ENCODE measurements at regions not wholly inside any gene's neighbourhood (a gene's known extent, or its start where the extent isn't known, plus 50 kb on each side); places are given as distances from the start of the nearest gene placed in this dataset.

DNA sequence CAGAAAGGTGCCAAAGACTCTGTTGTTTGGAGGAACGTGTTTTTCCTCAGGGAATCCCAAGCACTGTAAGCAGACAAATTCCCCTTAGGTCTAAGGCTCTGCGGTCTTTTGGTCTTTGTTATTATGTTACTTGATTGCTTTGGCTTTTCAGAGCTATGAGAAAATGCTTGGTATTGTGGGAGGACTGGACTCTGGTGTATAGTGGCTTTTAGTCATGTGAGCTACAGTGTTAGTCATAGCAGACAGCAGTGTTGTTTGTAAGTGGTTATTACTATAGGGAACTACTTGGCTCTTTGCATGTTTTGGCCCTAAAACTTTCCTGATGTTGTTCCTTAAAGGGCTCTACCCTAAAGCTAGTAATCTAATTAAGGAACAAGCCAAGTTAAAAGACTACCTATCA is 956.2 kb upstream of the LRATD1 start:
- H4K20me1 ChIP-seq (replicated peaks; ENCODE audit: control insufficient read depth, insufficient read depth, low read length), result no peaks in the 10 kb centered on the region
- H2AFZ ChIP-seq (ENCODE audit: low read depth, low read length), result no peak overlapping the region
- CTCF ChIA-PET (ENCODE audit: low intra/inter-chr PET ratio), result no interaction called here
- no peaks in the 10 kb centered on the region for H3K79me2 ChIP-seq (ENCODE audit: control insufficient read depth, insufficient read depth, low read length)
- BruUV-seq (replicated peaks), result no TSS peak
- no peak overlapping the region for H3K4me2 ChIP-seq (ENCODE audit: insufficient read depth, low read length)
- no peak for ATAC-seq
- 0% methylated on average over 2 of the region's 2 CpGs for whole genome bisulfite sequencing (ENCODE audit: insufficient coverage, low coverage, missing lambda C conversion rate)
- no peaks in the 10 kb centered on the region for H3K27me3 ChIP-seq (ENCODE audit: control insufficient read depth in 2 of 2, insufficient read depth in 2 of 2, low read length in 2 of 2)
- no peak overlapping the region for H3K9ac ChIP-seq (ENCODE audit: insufficient read depth in 1 of 2, low read depth in 2 of 2, low read length in 2 of 2)
- H3K4me1 ChIP-seq (replicated peaks in 1 of 2; ENCODE audit: control insufficient read depth in 2 of 2, insufficient read depth in 2 of 2, low read length in 2 of 2), result no peaks in the 10 kb centered on the region
- peaks cover 3% of the 10 kb centered on the region; the same call in 1 of the 2 replicates for H3K9me3 ChIP-seq (replicated peaks; ENCODE audit: control insufficient read depth, insufficient read depth, low read depth, low read length)
- FAIRE-seq, result no peak
- no peaks in the 10 kb centered on the region for H3K36me3 ChIP-seq (ENCODE audit: control insufficient read depth, insufficient read depth, low read length)
- in situ Hi-C loops (cut with MboI), result no loop called here
- intact Hi-C loops (cut with micrococcal nuclease), result no loop called here
- POLR2A ChIA-PET, result no interaction called here
- H3K4me3 ChIP-seq, result no peak overlapping the region
- no peak for DNase-seq (ENCODE audit: extremely low read depth in 1 of 4, low spot score in 3 of 4)
- no peaks in the 10 kb centered on the region for H3K9me1 ChIP-seq (ENCODE audit: control insufficient read depth, insufficient read depth, low read length)
- no peak overlapping the region for H3K27ac ChIP-seq (ENCODE audit: extremely low read depth, low read depth, low read length)
- TF ChIP-seq, protein P1, sequence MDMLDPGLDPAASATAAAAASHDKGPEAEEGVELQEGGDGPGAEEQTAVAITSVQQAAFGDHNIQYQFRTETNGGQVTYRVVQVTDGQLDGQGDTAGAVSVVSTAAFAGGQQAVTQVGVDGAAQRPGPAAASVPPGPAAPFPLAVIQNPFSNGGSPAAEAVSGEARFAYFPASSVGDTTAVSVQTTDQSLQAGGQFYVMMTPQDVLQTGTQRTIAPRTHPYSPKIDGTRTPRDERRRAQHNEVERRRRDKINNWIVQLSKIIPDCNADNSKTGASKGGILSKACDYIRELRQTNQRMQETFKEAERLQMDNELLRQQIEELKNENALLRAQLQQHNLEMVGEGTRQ (CRISPR knock-in tag; IDR thresholded peaks at IDR 0.05), result no peak
- no peak for TF ChIP-seq ZFP1 (CRISPR knock-in tag; IDR thresholded peaks at IDR 0.05)
- no peak for TF ChIP-seq ZBED1 (IDR thresholded peaks at IDR 0.05)
- no peak for TF ChIP-seq PCBP2 (IDR thresholded peaks at IDR 0.05; ENCODE audit: low read depth, low read length, poor library complexity, severe bottlenecking)
- TF ChIP-seq FOXP1 (CRISPR knock-in tag; IDR thresholded peaks at IDR 0.05), result no peak
- TF ChIP-seq, protein P2, sequence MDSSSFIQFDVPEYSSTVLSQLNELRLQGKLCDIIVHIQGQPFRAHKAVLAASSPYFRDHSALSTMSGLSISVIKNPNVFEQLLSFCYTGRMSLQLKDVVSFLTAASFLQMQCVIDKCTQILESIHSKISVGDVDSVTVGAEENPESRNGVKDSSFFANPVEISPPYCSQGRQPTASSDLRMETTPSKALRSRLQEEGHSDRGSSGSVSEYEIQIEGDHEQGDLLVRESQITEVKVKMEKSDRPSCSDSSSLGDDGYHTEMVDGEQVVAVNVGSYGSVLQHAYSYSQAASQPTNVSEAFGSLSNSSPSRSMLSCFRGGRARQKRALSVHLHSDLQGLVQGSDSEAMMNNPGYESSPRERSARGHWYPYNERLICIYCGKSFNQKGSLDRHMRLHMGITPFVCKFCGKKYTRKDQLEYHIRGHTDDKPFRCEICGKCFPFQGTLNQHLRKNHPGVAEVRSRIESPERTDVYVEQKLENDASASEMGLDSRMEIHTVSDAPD (CRISPR knock-in tag; IDR thresholded peaks at IDR 0.05), result no peak
- TF ChIP-seq TAF7 (tag; IDR thresholded peaks at IDR 0.05), result no peak
- TF ChIP-seq SRSF1 (IDR thresholded peaks at IDR 0.05; ENCODE audit: low read depth, low read length), result no peak
- TF ChIP-seq NUFIP1 (IDR thresholded peaks at IDR 0.05; ENCODE audit: partially characterized antibody), result no peak
- no peak for TF ChIP-seq DDX20 (tag; IDR thresholded peaks at IDR 0.05; ENCODE audit: low read depth)
- TF ChIP-seq L3MBTL2 (IDR thresholded peaks at IDR 0.05), result no peak
- TF ChIP-seq NFATC3 (IDR thresholded peaks at IDR 0.05), result no peak
- TF ChIP-seq, protein P3, sequence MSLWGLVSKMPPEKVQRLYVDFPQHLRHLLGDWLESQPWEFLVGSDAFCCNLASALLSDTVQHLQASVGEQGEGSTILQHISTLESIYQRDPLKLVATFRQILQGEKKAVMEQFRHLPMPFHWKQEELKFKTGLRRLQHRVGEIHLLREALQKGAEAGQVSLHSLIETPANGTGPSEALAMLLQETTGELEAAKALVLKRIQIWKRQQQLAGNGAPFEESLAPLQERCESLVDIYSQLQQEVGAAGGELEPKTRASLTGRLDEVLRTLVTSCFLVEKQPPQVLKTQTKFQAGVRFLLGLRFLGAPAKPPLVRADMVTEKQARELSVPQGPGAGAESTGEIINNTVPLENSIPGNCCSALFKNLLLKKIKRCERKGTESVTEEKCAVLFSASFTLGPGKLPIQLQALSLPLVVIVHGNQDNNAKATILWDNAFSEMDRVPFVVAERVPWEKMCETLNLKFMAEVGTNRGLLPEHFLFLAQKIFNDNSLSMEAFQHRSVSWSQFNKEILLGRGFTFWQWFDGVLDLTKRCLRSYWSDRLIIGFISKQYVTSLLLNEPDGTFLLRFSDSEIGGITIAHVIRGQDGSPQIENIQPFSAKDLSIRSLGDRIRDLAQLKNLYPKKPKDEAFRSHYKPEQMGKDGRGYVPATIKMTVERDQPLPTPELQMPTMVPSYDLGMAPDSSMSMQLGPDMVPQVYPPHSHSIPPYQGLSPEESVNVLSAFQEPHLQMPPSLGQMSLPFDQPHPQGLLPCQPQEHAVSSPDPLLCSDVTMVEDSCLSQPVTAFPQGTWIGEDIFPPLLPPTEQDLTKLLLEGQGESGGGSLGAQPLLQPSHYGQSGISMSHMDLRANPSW (CRISPR knock-in tag; IDR thresholded peaks at IDR 0.05), result no peak
- TF ChIP-seq, protein P4, sequence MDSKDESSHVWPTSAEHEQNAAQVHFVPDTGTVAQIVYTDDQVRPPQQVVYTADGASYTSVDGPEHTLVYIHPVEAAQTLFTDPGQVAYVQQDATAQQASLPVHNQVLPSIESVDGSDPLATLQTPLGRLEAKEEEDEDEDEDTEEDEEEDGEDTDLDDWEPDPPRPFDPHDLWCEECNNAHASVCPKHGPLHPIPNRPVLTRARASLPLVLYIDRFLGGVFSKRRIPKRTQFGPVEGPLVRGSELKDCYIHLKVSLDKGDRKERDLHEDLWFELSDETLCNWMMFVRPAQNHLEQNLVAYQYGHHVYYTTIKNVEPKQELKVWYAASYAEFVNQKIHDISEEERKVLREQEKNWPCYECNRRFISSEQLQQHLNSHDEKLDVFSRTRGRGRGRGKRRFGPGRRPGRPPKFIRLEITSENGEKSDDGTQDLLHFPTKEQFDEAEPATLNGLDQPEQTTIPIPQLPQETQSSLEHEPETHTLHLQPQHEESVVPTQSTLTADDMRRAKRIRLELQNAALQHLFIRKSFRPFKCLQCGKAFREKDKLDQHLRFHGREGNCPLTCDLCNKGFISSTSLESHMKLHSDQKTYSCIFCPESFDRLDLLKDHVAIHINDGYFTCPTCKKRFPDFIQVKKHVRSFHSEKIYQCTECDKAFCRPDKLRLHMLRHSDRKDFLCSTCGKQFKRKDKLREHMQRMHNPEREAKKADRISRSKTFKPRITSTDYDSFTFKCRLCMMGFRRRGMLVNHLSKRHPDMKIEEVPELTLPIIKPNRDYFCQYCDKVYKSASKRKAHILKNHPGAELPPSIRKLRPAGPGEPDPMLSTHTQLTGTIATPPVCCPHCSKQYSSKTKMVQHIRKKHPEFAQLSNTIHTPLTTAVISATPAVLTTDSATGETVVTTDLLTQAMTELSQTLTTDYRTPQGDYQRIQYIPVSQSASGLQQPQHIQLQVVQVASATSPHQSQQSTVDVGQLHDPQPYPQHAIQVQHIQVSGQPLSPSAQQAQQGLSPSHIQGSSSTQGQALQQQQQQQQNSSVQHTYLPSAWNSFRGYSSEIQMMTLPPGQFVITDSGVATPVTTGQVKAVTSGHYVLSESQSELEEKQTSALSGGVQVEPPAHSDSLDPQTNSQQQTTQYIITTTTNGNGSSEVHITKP (IDR thresholded peaks at IDR 0.05; ENCODE audit: partially characterized antibody), result no peak
- TF ChIP-seq CHD1 (IDR thresholded peaks at IDR 0.05; ENCODE audit: low read length), result no peak
- TF ChIP-seq TCFL5 (CRISPR knock-in tag; conservative IDR thresholded peaks at IDR 0.05), result no peak
- TF ChIP-seq MCM3 (IDR thresholded peaks at IDR 0.05), result no peak
